Right cardiac atrium (tissue), 5 donors: ENCODE measurements at regions not wholly inside any gene's neighbourhood (a gene's known extent, or its start where the extent isn't known, plus 50 kb on each side); places are given as distances from the start of the nearest gene placed in this dataset.
"Not testable (repeated sequence)": the region's sequence is repeated elsewhere in the genome, so short reads cannot be mapped to it uniquely, and the experiment has no call there.

Source experiments
- ATAC-seq, 2 donors: fragments of 200-7000 bp; cut with Tn5 transposase; one replicate each; pipeline versions ENCODE4 v1.8.0 to v1.9.1; 2020; ENCODE audit warnings: moderate library complexity in 2 of 2, mild to moderate bottlenecking in 1 of 2
- DNase-seq, 3 donors: peaks; one replicate each; pipeline ENCODE4 v3.0.0-alpha.2; 2020
- H3K27ac ChIP-seq: one replicate; pipeline ENCODE4 v1.5.1; 2013; ENCODE audit warnings: mild to moderate bottlenecking, low read length, control low read depth, moderate library complexity
- H3K27me3 ChIP-seq: one replicate; pipeline ENCODE4 v1.6.1; 2013; ENCODE audit not compliant: control insufficient read depth, insufficient read depth
- H3K4me1 ChIP-seq: one replicate; pipeline ENCODE4 v1.6.1; 2013; ENCODE audit warnings: low read length; ENCODE audit not compliant: control insufficient read depth, insufficient read depth
- H3K4me3 ChIP-seq: one replicate; pipeline ENCODE4 v1.5.1; 2013; ENCODE audit warnings: low read length, control low read depth
- H3K9me3 ChIP-seq: one replicate; pipeline ENCODE4 v1.6.1; 2013; ENCODE audit warnings: low read length; ENCODE audit not compliant: control insufficient read depth
- WGBS: extraction: QIAGEN DNeasy Blood & Tissue Kit; methylation state at CpG from one replicate; pipeline ENCODE4 v1.1.7; 2013; 5-methylcytosine and 5-hydroxymethylcytosine counted together
- intact Hi-C, 4 donors: fragments of 100-400 bp; cut with DNase I; formaldehyde crosslinking; loops; one replicate each; pipeline versions ENCODE4 v1.11.0 to v1.14.0; 2022 to 2023
- donor health status: healthy with polysubstance abuse.
- donor health status: DM: no; HTN: yes; CAD: no.
- donor health status: DM: no; HTN: no; CAD: no.
- donor health status: DM: no; HTN: yes; CAD: no; lungs with severe emphysema.
- donor health status: DM: yes; HTN: yes; CAD: no.

DNA sequence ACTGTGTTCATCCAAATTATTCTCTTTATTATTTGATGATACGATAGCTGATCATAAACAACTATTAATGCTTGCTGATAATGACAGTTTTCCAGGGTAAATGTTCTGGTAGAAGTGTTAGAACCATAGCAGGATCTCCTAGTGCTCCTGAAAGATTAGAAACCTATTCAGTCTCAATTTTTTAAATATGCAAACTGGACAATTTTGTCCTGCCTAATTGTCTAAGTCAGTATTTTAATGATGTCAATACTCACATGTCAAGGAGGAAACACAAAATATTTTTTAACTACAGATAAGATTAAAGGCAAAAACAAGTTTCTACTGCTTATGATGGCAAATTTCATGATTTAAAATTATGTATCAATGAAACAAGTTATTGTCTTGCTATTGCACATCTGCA, 233.9 kb downstream of the RFPL4B start:
- Histone ChIP-seq H3K27me3 (no peaks in the 10 kb centered on the region), H3K9me3 (no peaks in the 10 kb centered on the region), H3K4me1 (no peaks in the 10 kb centered on the region), H3K27ac (no peak overlapping the region), H3K4me3 (no peak overlapping the region)
- 90% methylated on average over 1 of the region's 1 CpG for WGBS
- DNase-seq (no peak), ATAC-seq (no peak)
- intact Hi-C loops, result no loop called here

DNA sequence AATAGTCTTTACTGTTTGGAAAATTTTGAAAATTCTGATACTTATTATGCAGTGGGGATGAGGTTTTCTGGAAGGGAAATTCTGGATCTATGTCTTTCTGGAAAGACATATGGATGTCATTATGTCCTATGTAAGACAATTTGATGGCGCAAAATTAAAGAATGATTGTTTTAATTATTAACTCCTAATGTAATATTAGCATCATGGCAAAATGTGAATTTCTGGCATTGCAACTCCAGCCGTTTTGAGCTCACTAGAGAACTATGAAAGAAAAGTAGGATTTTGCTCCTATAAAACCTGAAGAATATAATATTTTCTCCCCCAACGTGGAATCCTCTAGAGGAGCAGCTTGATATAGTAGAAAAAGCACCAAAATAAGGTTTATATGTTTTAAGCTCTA, 243.2 kb downstream of the RFPL4B start:
- Histone ChIP-seq H3K4me3 (no peak overlapping the region), H3K27ac (no peak overlapping the region), H3K9me3 (no peaks in the 10 kb centered on the region), H3K27me3 (no peaks in the 10 kb centered on the region), H3K4me1 (no peaks in the 10 kb centered on the region)
- 78% methylated on average over 3 of the region's 3 CpGs for WGBS
- no peak for DNase-seq
- intact Hi-C loops, result no loop called here
- ATAC-seq, result no peak

DNA sequence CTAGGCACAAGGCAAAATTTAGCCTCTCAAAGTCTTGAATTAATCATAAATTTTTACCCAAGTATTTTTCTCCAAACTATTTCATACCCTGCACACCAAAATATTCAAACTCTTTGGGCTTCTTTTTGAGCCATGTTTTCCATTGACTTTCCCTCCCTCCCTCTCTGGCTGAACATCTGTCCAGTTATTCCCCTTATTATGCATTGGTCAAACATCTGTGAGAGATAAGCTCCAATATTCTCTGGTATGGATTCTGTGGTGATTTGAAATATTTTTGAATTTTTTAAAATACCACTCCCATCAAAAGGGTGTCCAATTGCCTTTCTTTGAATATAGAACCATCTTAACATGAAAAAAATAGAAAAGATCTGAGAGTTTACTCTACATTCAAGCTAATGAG, 244.2 kb downstream of the RFPL4B start:
- H3K9me3 ChIP-seq, result no peaks in the 10 kb centered on the region
- no peaks in the 10 kb centered on the region for H3K4me1 ChIP-seq
- intact Hi-C loops, result no loop called here

DNA sequence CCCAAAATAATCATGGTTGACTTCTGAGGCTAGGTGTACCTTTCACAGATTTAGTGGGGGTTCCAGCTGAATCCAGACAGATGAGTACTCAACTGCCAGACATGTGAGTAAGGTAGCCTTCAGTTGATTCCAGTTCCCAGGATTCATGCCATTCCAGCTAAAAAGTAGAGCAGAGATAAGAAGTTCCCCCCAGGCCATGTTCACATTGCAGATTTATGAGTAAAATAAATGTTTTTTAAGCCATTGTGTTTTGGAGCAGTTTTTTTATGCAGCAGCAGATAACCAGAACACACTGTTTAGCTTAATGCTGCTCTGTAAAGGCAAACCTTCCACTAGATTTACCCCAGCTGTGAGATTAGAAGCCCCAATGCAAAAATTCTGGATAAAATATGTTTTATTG, 245.0 kb downstream of the RFPL4B start:
- no peak overlapping the region for H3K27ac ChIP-seq
- intact Hi-C loops, result no loop called here

More for the DNA sequence above, 244.2 kb downstream of the RFPL4B start:
- H3K27me3 ChIP-seq, result no peaks in the 10 kb centered on the region
- ATAC-seq (no peak), DNase-seq (no peak)
- no peak overlapping the region for H3K27ac ChIP-seq
- no peak overlapping the region for H3K4me3 ChIP-seq

DNA sequence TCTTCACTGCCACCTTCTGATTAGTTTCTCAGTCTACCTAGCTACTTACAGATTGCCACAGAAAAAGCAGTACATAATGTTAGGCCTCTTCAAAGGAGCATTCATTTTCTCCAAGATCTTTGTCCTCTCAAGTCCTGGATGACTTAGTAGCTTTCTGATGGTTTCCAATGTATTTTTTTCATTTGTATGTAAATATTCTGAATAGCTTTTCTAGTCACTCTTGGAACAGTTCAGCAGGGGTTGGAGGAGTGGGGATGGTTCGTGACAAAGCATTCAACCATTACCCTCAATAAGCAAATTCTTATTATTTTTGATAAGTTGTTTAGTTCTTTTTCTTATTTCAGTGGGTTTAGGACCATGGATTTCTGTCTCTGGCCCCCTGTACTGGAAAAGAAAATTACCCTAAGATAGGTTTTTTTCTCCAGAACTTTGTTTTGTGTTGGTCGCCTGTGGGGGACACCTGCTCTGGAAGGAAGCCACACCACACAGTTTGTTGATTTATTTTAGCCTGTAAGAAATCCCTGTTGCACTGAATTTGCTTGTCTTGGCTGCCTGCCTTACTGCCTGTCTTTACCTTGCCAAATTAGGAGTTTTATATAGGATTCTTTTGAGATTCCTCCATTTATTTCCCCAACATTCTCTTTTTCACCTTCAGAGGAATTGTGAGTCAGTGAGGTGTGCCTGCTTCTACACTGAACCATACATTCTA, 247.9 kb downstream of the RFPL4B start:
- 75% methylated on average over 2 of the region's 2 CpGs for whole genome bisulfite sequencing
- Histone ChIP-seq H3K27ac (no peak overlapping the region), H3K4me1 (no peaks in the 10 kb centered on the region), H3K9me3 (no peaks in the 10 kb centered on the region), H3K27me3 (no peaks in the 10 kb centered on the region), H3K4me3 (no peak overlapping the region)
- intact Hi-C loops, result no loop called here
- no peak for DNase-seq
- no peak for ATAC-seq

More for the DNA sequence above, 245.0 kb downstream of the RFPL4B start:
- ATAC-seq (no peak), DNase-seq (no peak)
- no peaks in the 10 kb centered on the region for H3K9me3 ChIP-seq
- H3K4me3 ChIP-seq, result no peak overlapping the region
- H3K4me1 ChIP-seq, result no peaks in the 10 kb centered on the region
- no peaks in the 10 kb centered on the region for H3K27me3 ChIP-seq

DNA sequence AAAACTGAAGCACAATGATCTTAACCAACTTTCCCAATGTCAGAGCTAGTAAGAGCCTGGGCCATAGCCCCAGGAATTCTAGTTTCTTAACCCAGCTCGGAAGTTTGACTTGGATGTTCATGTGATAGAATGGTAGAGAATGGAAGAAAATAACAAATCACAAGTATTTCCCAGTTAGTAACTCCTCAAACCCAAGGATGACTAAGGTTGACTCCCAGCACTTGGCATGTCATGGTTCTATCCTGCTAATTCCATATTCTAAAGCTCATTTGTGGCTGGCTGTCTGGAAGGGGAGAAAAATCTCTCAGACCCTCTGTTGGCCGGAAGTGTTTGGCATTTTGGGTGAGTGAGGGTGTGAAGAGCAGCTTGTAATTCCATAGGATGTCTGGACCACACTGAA, 248.7 kb downstream of the RFPL4B start:
- no peak overlapping the region for H3K27ac ChIP-seq
- ATAC-seq (no peak), DNase-seq (no peak)
- H3K27me3 ChIP-seq, result no peaks in the 10 kb centered on the region
- intact Hi-C loops, result no loop called here
- H3K4me1 ChIP-seq, result no peaks in the 10 kb centered on the region
- no peak overlapping the region for H3K4me3 ChIP-seq
- no peaks in the 10 kb centered on the region for H3K9me3 ChIP-seq
- 87% methylated on average over 2 of the region's 2 CpGs for WGBS

DNA sequence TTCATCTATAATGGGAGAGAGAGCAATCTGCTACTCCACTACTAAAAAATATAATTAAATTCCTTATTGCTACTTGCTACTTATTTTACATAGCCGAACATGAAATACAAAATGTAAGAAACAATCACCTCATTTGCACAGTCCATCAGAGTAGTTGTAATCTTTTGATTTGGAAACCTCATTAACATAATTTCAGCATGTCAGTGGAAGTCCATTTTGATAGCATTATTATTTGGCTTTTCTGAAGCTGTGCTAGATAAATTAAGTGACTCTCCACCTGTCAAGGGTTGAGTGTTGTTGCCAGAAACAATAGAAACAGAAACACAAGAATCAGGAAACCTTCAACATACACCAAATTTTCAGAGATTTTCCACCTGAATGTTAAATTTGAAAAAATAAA, 250.0 kb downstream of the RFPL4B start:
- no peak overlapping the region for H3K27ac ChIP-seq
- no peak overlapping the region for H3K4me3 ChIP-seq
- no peak for DNase-seq
- ATAC-seq, result no peak
- no peaks in the 10 kb centered on the region for H3K4me1 ChIP-seq
- no peaks in the 10 kb centered on the region for H3K27me3 ChIP-seq
- WGBS, result 72% methylated on average over 1 of the region's 1 CpG
- intact Hi-C loops, result no loop called here
- H3K9me3 ChIP-seq, result no peaks in the 10 kb centered on the region

DNA sequence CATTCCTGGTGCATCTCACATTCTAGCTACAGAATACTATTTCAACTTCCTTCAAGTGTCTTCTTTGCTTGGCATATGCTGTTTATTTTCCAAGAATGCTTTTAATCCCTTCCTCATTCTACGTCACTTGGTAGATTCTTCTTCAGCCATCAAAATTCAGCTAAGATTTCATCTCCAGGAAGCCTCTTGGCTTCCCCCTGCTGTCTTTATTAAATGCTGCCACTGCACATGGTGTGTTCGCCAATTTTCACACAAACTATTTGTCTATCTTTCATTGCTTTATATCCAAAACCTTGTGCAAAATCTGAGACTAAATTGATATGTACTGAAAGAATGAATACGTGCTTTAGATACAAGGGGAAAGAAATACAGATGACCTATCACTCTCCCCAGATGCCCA, 253.0 kb downstream of the RFPL4B start:
- H3K4me3 ChIP-seq, result no peak overlapping the region
- no peaks in the 10 kb centered on the region for H3K4me1 ChIP-seq
- no peak for DNase-seq
- intact Hi-C loops, result loop anchor here in 1 of 4 donors (10.0 kb wide), 1 partner anchor 105 kb away; no protein-coding TSS in a partner anchor
- H3K27ac ChIP-seq, result no peak overlapping the region
- no peak for ATAC-seq
- WGBS, result 70% methylated on average over 3 of the region's 3 CpGs
- no peaks in the 10 kb centered on the region for H3K9me3 ChIP-seq
- no peaks in the 10 kb centered on the region for H3K27me3 ChIP-seq

DNA sequence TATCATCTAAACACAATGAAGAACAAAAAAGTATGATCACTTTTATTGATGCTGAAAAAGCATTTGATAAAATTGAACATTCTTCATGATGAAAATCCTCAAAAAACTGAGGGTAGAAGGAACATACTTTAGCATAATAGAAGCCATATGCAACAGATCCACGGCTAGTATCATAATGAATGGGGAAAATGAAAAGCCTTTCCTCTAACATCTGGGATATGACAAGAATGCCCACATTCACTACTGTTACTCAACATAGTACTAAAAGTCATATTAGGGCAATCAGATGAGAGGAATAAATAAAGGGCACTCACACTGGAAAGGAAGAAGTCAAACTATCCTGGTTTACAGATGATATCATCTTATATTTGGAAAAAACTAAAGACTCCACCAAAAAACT, 256.6 kb downstream of the RFPL4B start:
- Histone ChIP-seq H3K27me3 (no peaks in the 10 kb centered on the region), H3K4me1 (no peaks in the 10 kb centered on the region), H3K9me3 (no peaks in the 10 kb centered on the region), H3K27ac (no peak overlapping the region), H3K4me3 (no peak overlapping the region)
- 87% methylated on average over 1 of the region's 1 CpG for WGBS
- DNase-seq (no peak), ATAC-seq (no peak)
- intact Hi-C loops, result loop anchor here in 1 of 4 donors (10.0 kb wide), 1 partner anchor 109 kb away; no protein-coding TSS in a partner anchor

DNA sequence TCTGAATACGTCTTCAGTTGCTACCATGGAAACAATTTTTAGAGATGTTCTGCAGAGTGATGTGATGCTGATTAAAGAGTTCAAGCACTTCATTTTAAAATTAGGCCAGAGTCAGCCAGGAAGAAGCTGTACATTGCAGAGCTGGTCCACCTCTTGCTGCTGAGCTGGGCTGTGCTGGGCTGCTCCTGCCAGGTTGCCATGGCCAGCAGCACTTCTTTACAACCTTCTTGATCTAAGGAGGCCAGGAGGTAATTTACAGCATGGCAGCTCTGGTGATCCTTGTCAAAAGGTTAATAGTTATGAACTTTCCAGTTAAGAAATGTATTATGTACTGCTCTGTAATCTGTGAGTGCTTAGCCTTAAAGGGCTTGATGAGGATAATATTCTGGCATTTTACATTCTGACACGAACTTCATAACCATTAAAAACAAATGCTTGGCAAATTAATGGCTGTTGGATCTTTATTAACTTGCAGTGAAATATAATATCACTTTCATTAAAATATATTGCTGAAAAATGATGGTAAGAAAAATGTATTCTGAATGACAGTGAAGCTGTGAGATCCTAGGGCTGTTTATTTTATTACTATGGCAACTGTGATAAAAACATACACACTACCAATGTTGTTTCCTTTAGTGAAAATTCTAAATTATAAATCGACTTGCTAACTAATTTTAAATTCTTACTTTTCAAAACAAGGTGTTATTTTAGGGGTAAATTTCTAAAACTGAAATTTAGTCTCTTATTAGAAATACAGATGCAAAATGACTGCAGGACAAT, 259.7 kb downstream of the RFPL4B start:
- no peak for ATAC-seq
- WGBS, result 34% methylated on average over 3 of the region's 3 CpGs
- no peak for DNase-seq
- Histone ChIP-seq H3K4me1 (no peaks in the 10 kb centered on the region), H3K27me3 (no peaks in the 10 kb centered on the region), H3K27ac (no peak overlapping the region), H3K9me3 (no peaks in the 10 kb centered on the region), H3K4me3 (no peak overlapping the region)
- intact Hi-C loops, result loop anchor here in 1 of 4 donors (10.0 kb wide), 1 partner anchor 112 kb away; no protein-coding TSS in a partner anchor

DNA sequence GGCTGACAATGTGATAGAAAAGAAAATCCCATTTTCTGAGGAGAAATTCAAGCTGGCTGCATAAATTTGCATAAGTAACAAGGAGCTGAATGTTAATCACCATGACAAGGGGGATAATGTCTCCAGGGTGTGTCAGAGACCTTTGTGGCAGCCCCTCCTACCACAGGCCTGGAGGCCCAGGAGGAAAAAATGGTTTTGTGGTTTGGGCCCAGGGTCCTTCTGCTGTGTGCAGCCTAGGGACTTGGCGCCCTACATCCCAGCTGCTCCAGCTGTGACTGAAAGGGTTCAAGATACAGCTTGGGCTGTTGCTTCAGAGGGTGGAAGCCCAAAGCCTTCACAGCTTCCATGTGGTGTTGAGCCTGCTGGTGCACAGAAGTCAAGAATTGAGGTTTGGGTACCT, 261.8 kb downstream of the RFPL4B start:
- intact Hi-C loops, result loop anchor here in 1 of 4 donors (10.0 kb wide), 1 partner anchor 114 kb away; no protein-coding TSS in a partner anchor
- ATAC-seq, DNase-seq, H3K27me3 ChIP-seq, H3K27ac ChIP-seq, H3K4me3 ChIP-seq, H3K9me3 ChIP-seq, H3K4me1 ChIP-seq: not testable (repeated sequence)
- WGBS, result 97% methylated on average over 1 of the region's 1 CpG
